Testis (tissue), 2 donors: ENCODE measurements at regions not wholly inside any gene's neighbourhood (a gene's known extent, or its start where the extent isn't known, plus 50 kb on each side); places are given as distances from the start of the nearest gene placed in this dataset.

Experiments used
- DNase-seq: peaks from one replicate; pipeline ENCODE4 v3.0.0-alpha.2; 2019
- H3K27ac ChIP-seq, 2 donors: fragments of 200-600 bp; sonication (generic); one replicate each; pipeline ENCODE4 v1.5.1; 2019
- H3K27me3 ChIP-seq: fragments of 200-600 bp; sonication (generic); one replicate; pipeline ENCODE4 v1.5.1; 2019
- H3K36me3 ChIP-seq: fragments of 200-600 bp; sonication (generic); one replicate; pipeline ENCODE4 v1.5.1; 2017; ENCODE audit warnings: low read depth; ENCODE audit errors: missing control alignments
- H3K4me1 ChIP-seq: fragments of 200-600 bp; sonication (generic); one replicate; pipeline ENCODE4 v1.5.1; 2019
- H3K4me3 ChIP-seq, 2 donors: fragments of 200-600 bp; sonication (generic); one replicate each; pipeline ENCODE4 v1.5.1; 2017 to 2019
- H3K9me3 ChIP-seq: fragments of 200-600 bp; sonication (generic); one replicate; pipeline ENCODE4 v1.5.1; 2017
- POLR2A ChIP-seq: fragments of 450-650 bp; IDR thresholded peaks from one replicate; pipeline ENCODE4 v1.6.1; 2017; ENCODE audit warnings: antibody characterized with exemption, mild to moderate bottlenecking, moderate library complexity
- WGBS, 2 donors: methylation state at CpG; one replicate each; pipeline ENCODE4 v1.1.5; 2018; 5-methylcytosine and 5-hydroxymethylcytosine counted together
- intact Hi-C: fragments of 100-400 bp; cut with DNase I; formaldehyde crosslinking; loops from one replicate; pipeline ENCODE4 v1.15.1; 2023; ENCODE audit warnings: low total_unique reads
- TF ChIP-seq, protein P1 (sequence below), 3 experiments: fragments of 450-650 bp in 2 of 3; fragments of 200-600 bp in 1 of 3; sonication (generic) in 1 of 3; IDR thresholded peaks; one replicate each; pipeline ENCODE4 v1.5.1; 2016 to 2019; ENCODE audit warnings: antibody characterized with exemption in 3 of 3, mild to moderate bottlenecking in 2 of 3, moderate library complexity in 1 of 3

DNA sequence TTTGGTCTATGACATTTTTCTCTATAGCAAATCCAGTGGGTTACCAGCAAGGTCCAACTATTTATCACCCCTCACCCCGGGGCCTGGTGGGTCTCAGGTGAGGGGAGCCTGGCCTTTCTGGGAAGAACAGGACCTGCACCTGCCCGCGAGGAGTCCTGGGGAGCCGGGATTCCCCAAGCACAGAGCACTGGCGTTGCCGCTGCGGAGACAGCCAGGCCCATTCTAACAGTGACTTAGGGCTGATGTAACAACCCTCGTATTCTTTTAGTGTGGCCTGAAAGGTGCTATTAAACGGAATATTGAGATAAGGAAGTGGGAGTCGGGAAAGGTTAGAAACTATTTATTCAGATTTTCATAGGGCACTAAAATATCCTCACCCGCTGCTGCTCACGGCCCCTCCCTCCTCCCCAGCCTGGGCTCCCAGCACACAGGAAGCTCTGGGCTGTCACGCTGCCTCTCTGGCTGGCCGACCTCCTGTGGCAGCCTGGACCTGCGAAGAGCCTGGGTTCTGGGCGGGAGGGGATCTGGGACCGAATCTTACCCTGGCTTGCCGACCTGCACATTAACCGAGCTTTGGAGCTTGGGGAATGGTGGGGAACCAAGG is 141.2 kb downstream of the MIAT start:
- Histone ChIP-seq H3K9me3 (no peaks in the 10 kb centered on the region), H3K27ac (no peak overlapping the region), H3K27me3 (no peaks in the 10 kb centered on the region), H3K4me3 (no peak overlapping the region), H3K4me1 (no peaks in the 10 kb centered on the region), H3K36me3 (no peaks in the 10 kb centered on the region)
- DNase-seq: no peak
- TF ChIP-seq, protein P1, sequence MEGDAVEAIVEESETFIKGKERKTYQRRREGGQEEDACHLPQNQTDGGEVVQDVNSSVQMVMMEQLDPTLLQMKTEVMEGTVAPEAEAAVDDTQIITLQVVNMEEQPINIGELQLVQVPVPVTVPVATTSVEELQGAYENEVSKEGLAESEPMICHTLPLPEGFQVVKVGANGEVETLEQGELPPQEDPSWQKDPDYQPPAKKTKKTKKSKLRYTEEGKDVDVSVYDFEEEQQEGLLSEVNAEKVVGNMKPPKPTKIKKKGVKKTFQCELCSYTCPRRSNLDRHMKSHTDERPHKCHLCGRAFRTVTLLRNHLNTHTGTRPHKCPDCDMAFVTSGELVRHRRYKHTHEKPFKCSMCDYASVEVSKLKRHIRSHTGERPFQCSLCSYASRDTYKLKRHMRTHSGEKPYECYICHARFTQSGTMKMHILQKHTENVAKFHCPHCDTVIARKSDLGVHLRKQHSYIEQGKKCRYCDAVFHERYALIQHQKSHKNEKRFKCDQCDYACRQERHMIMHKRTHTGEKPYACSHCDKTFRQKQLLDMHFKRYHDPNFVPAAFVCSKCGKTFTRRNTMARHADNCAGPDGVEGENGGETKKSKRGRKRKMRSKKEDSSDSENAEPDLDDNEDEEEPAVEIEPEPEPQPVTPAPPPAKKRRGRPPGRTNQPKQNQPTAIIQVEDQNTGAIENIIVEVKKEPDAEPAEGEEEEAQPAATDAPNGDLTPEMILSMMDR (IDR thresholded peaks at IDR 0.05): no peak
- TF ChIP-seq POLR2A: no peak
- 78 to 79% methylated on average over 19 of the region's 19 CpGs for WGBS, 2 donors
- intact Hi-C loops: no loop called here

DNA sequence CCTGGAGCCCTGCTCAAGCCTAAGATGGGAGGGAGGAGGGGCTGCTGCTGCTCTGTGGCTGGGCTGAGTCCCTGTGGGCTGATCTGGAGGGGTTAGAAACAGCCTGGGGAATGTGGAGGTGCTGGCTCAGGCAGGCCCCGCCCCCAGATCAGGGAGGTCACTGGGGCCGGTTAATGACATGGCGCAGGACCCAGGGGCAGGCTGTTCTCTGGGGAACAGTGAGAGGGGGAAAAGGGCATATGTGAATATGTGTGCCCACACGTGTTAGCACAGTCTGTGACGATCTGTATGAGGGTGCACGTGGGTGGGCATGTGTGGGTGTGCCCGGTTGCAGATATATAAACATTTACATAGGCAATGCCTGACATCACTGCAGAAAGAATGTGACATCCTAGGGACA is 143.5 kb downstream of the MIAT start:
- intact Hi-C loops: no loop called here
- Histone ChIP-seq H3K27me3 (no peaks in the 10 kb centered on the region), H3K4me1 (no peaks in the 10 kb centered on the region), H3K4me3 (no peak overlapping the region), H3K9me3 (no peaks in the 10 kb centered on the region), H3K36me3 (no peaks in the 10 kb centered on the region), H3K27ac (no peak overlapping the region)
- DNase-seq: no peak
- TF ChIP-seq, protein P1 (IDR thresholded peaks at IDR 0.05): no peak
- no peak for TF ChIP-seq POLR2A
- WGBS, 2 donors: 53 to 66% methylated on average over 7 of the region's 7 CpGs

DNA sequence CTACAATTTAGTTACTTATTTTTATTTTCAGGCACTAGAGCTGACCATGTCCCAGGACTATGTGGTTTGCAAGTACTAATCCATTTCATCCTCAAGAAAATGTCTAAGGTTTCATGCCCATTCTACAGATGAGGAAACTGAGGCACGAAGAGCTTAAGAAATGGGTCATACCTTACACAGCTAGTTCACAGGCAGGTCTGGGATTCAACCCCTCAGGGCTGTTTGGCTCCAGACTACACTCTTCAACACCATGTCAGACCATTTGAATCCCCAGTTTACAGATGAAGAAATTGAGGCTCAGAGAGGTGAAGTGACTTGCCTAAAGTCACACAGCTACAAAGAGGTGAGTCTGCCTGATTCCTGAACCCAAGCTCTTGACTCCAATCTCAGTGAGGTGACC is 144.1 kb downstream of the MIAT start:
- Histone ChIP-seq H3K36me3 (no peaks in the 10 kb centered on the region), H3K27ac (no peak overlapping the region), H3K4me1 (no peaks in the 10 kb centered on the region), H3K27me3 (no peaks in the 10 kb centered on the region), H3K4me3 (no peak overlapping the region), H3K9me3 (no peaks in the 10 kb centered on the region)
- 80 to 100% methylated on average over 1 of the region's 1 CpG for WGBS, 2 donors
- DNase-seq: no peak
- intact Hi-C loops: no loop called here
- TF ChIP-seq POLR2A: no peak
- TF ChIP-seq, protein P1 (IDR thresholded peaks at IDR 0.05): no peak

DNA sequence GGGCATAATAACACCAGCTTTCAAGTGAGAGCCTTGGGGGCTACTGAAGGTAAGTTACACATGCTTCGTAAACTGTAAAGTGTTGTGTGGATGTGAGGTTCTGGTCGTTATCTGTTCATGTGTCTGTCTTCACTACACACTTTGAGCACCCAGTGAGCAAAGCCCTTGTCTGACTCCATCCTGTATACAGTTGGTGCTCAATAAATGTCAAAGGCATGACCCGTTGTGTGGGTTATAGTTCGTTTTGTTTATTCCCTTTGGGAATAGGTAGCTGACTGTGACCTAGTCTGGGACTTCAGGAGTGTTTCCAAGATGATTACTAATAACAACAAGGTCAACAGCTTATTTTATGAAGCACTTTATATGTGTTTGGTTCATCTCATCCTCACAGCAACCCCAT is 146.9 kb downstream of the MIAT start:
- intact Hi-C loops: no loop called here
- WGBS, 2 donors: 83 to 85% methylated on average over 4 of the region's 4 CpGs
- Histone ChIP-seq H3K36me3 (no peaks in the 10 kb centered on the region), H3K9me3 (no peaks in the 10 kb centered on the region), H3K4me1 (peaks cover 10% of the 10 kb centered on the region), H3K4me3 (no peak overlapping the region), H3K27ac (no peak overlapping the region), H3K27me3 (no peaks in the 10 kb centered on the region)
- DNase-seq: no peak
- TF ChIP-seq POLR2A: no peak
- TF ChIP-seq, protein P1 (IDR thresholded peaks at IDR 0.05): no peak

DNA sequence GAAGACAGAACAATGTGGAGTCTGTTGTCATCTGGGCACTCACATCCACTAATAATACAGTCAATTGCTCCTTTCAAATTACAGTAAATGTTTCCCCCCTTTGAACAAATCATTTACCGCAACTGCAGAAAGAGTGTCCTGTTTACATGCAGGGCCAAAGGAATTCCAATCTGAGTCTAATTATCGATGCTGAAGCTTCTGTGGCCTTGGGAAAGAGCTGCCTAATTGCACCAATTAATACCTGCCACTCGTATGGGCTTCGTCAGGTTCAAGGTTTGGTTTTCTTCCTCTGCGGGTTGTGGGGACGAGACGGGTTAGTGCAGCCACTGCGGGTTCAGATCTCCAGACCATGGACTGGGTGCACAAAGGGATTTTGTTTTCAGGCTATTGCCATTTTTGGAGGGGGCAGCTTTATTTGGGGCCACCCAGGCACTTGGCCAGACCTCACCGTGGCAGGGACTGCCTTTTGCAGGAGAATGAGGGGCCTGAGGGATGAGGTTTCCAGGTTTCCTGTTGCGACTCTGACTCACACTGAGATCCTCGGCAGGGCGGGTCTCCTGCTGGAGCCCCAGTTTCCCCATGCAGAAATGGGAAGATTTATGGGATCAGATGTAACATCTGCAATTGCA is 147.6 kb downstream of the MIAT start:
- Histone ChIP-seq H3K27ac (no peak overlapping the region), H3K27me3 (no peaks in the 10 kb centered on the region), H3K4me3 (no peak overlapping the region), H3K9me3 (no peaks in the 10 kb centered on the region), H3K4me1 (peaks cover 14% of the 10 kb centered on the region), H3K36me3 (no peaks in the 10 kb centered on the region)
- TF ChIP-seq, protein P1 (IDR thresholded peaks at IDR 0.05): no peak
- TF ChIP-seq POLR2A: no peak
- no peak for DNase-seq
- intact Hi-C loops: no loop called here
- 75 to 77% methylated on average over 11 to 12 of the region's 12 CpGs for WGBS, 2 donors
